ENCODE measurements at regions not wholly inside any gene's neighbourhood (a gene's known extent, or its start where the extent isn't known, plus 50 kb on each side); places are given as distances from the start of the nearest gene placed in this dataset.

DNA sequence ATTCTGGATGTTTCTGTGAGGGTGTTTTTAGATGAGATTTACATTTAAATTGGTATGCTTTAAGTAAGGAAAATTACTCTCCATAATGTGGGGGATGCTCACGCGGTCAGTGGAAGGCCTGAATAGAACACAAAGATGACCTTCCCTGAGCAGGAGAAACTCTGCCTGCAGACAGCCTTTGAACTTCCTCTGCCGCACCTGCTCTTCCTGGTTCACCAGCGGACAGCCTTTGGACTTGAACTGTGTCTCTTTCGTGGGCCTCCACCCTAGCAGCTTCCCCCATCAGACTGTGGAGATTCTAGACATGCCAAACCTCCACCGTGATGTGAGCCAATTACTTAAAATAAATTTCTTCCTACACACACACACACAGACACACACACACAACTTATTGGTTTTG, 210.7 kb downstream of the EFCAB11 start:
- no peaks in the 10 kb centered on the region for H3K4me1 ChIP-seq
- TF ChIP-seq POLR2A (IDR thresholded peaks at IDR 0.05), result no peak
- TF ChIP-seq, protein P1, sequence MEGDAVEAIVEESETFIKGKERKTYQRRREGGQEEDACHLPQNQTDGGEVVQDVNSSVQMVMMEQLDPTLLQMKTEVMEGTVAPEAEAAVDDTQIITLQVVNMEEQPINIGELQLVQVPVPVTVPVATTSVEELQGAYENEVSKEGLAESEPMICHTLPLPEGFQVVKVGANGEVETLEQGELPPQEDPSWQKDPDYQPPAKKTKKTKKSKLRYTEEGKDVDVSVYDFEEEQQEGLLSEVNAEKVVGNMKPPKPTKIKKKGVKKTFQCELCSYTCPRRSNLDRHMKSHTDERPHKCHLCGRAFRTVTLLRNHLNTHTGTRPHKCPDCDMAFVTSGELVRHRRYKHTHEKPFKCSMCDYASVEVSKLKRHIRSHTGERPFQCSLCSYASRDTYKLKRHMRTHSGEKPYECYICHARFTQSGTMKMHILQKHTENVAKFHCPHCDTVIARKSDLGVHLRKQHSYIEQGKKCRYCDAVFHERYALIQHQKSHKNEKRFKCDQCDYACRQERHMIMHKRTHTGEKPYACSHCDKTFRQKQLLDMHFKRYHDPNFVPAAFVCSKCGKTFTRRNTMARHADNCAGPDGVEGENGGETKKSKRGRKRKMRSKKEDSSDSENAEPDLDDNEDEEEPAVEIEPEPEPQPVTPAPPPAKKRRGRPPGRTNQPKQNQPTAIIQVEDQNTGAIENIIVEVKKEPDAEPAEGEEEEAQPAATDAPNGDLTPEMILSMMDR (IDR thresholded peaks at IDR 0.05), result no peak
- H3K36me3 ChIP-seq (ENCODE audit: low read depth, missing control alignments), result no peaks in the 10 kb centered on the region
- no peak for DNase-seq
- no peaks in the 10 kb centered on the region for H3K27me3 ChIP-seq
- no peak overlapping the region for H3K27ac ChIP-seq
- H3K9me3 ChIP-seq, result no peaks in the 10 kb centered on the region
- H3K4me3 ChIP-seq, result no peak overlapping the region
- WGBS, 2 donors, result 71 to 78% methylated on average over 6 of the region's 6 CpGs
- intact Hi-C loops (cut with DNase I; ENCODE audit: low total_unique reads), result loop anchor here (10.0 kb wide), 1 partner anchor 699 kb away; no protein-coding TSS in a partner anchor

DNA sequence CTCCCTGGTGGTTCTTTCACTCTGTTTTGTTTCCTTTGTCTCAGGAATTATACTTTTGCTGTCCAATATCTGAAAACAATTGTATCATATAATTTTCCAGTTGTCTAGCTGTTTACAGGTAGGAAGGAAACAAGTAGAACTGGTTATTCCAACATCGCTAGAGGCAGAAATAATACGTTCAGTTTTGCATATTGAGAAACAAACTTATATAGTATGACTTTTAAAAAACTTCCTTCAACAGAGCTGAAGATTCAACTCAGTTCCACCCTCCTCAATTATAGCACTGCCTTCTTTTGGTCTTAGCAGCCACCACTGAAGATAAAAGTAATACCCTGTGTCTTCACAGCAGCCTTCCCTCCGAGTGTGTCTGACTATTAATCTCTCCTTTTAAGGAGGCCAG, 214.3 kb downstream of the EFCAB11 start:
- intact Hi-C loops (cut with DNase I; ENCODE audit: low total_unique reads), result loop anchor here (10.0 kb wide), 1 partner anchor 695 kb away; no protein-coding TSS in a partner anchor
- 89% methylated on average over 3 of the region's 3 CpGs for WGBS, 2 donors
- Histone ChIP-seq H3K27ac (no peak overlapping the region), H3K4me3 (no peak overlapping the region), H3K4me1 (no peaks in the 10 kb centered on the region), H3K36me3 (ENCODE audit: low read depth, missing control alignments) (no peaks in the 10 kb centered on the region), H3K27me3 (no peaks in the 10 kb centered on the region), H3K9me3 (no peaks in the 10 kb centered on the region)
- DNase-seq, result no peak
- TF ChIP-seq POLR2A (IDR thresholded peaks at IDR 0.05), result no peak
- TF ChIP-seq, protein P1 (IDR thresholded peaks at IDR 0.05), result no peak

DNA sequence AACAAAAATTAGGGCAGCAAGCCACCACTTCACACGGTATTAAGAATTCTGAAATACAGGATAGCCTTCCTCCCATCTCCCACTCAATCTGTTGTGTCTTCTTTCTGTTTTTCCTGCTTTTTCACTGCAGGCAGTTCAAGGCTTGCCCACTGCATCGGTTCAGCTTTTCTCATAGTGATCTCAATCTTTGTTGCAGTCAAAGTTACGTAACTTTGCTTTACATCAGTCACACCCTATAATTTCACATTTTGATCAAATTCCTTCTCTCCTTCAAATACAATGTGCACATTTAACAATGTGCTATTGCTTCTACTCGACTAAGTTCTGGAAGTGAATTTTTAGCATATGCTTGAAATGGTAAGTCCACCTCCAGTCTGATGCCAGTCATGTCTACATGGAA, 217.6 kb downstream of the EFCAB11 start:
- intact Hi-C loops (cut with DNase I; ENCODE audit: low total_unique reads), result no loop called here
- 84 to 92% methylated on average over 4 of the region's 4 CpGs for WGBS, 2 donors
- Histone ChIP-seq H3K36me3 (ENCODE audit: low read depth, missing control alignments) (no peaks in the 10 kb centered on the region), H3K9me3 (no peaks in the 10 kb centered on the region), H3K27ac (no peak overlapping the region), H3K27me3 (no peaks in the 10 kb centered on the region), H3K4me1 (no peaks in the 10 kb centered on the region), H3K4me3 (no peak overlapping the region)
- TF ChIP-seq POLR2A (IDR thresholded peaks at IDR 0.05), result no peak
- TF ChIP-seq, protein P1 (IDR thresholded peaks at IDR 0.05), result no peak
- DNase-seq, result no peak

DNA sequence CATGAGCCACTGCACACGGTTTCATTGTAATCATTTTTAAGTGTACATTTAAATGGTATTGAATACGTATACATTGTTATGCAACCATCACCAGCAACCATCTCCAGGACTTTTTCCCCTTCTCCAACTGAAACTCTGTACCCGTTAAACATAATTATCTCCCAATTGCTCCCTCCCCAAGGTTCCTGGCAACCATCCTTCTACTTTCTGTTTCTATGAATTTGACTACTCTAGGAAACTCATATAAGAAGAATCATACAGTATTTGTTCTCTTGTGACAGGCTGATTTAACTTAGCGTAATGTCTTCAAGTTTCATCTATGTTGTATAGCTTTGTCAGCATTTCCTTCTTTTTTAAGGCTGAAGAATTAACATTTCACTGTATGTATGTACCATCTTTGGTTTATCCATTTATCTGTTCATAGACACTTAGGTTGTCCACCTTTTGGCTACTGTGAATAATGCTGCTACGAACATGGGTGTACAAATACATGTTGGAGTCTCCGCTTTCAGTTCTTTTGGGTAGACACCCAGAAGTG, 223.1 kb downstream of the EFCAB11 start:
- no peak for TF ChIP-seq POLR2A (IDR thresholded peaks at IDR 0.05)
- TF ChIP-seq, protein P1 (IDR thresholded peaks at IDR 0.05), result no peak
- Histone ChIP-seq H3K27me3 (no peaks in the 10 kb centered on the region), H3K36me3 (ENCODE audit: low read depth, missing control alignments) (no peaks in the 10 kb centered on the region), H3K4me3 (no peak overlapping the region), H3K4me1 (no peaks in the 10 kb centered on the region), H3K9me3 (no peaks in the 10 kb centered on the region), H3K27ac (no peak overlapping the region)
- intact Hi-C loops (cut with DNase I; ENCODE audit: low total_unique reads), result no loop called here
- no peak for DNase-seq
- 91 to 92% methylated on average over 6 of the region's 6 CpGs for WGBS, 2 donors

DNA sequence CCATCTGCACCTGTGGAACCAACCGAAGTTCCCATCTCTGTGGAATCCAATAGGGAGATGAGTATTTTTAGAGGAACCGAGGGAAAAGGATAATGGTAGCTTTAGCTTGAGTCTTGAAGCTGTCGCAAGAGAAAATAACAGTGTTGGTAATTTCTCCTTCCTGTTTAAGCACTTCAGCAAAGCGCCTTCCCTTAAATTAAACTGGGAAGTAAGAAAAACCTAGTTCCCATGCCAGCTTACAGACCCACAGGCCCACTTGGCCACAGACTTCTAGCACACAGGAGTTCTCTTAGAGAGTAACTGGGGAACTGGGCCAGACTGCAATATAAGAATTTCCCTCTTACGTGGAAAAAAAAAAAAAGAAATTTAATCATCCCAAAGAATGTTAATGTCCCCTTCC, 223.8 kb downstream of the EFCAB11 start:
- WGBS, 2 donors, result 81 to 87% methylated on average over 5 of the region's 5 CpGs
- Histone ChIP-seq H3K9me3 (no peaks in the 10 kb centered on the region), H3K4me3 (no peak overlapping the region), H3K27ac (no peak overlapping the region), H3K36me3 (ENCODE audit: low read depth, missing control alignments) (no peaks in the 10 kb centered on the region), H3K4me1 (no peaks in the 10 kb centered on the region), H3K27me3 (no peaks in the 10 kb centered on the region)
- no peak for DNase-seq
- intact Hi-C loops (cut with DNase I; ENCODE audit: low total_unique reads), result no loop called here
- TF ChIP-seq, protein P1 (IDR thresholded peaks at IDR 0.05), result no peak
- TF ChIP-seq POLR2A (IDR thresholded peaks at IDR 0.05), result no peak
